Activated effector memory CD4-positive, alpha-beta T cell treated with Interleukin-2 at 50 U/mL for 16 hours (primary cell): ENCODE measurements at regions not wholly inside any gene's neighbourhood (a gene's known extent, or its start where the extent isn't known, plus 50 kb on each side); places are given as distances from the start of the nearest gene placed in this dataset.

Experiments
- DNase-seq: peaks from one replicate; pipeline ENCODE4 v3.0.0-alpha.2; 2020

GRCh38 chr3:68290333-68290732 is 635.9 kb upstream of the SUCLG2 start:
- no peak for DNase-seq

GRCh38 chr3:68288085-68288484 is 633.7 kb upstream of the SUCLG2 start:
- no peak for DNase-seq

- no peak for DNase-seq
These were observed 632.7 kb upstream of the SUCLG2 start for GRCh38 chr3:68287101-68287500.

- DNase-seq: no peak
These were observed 619.9 kb upstream of the SUCLG2 start for GRCh38 chr3:68274286-68274685.

- DNase-seq: no peak
These were observed 616.7 kb upstream of the SUCLG2 start for GRCh38 chr3:68271145-68271544.

GRCh38 chr3:68256635-68257223 is 602.3 kb upstream of the SUCLG2 start:
- DNase-seq: no peak

- DNase-seq: no peak
These were observed 594.9 kb upstream of the SUCLG2 start for GRCh38 chr3:68249265-68249664.

- no peak for DNase-seq
These were observed 588.2 kb upstream of the SUCLG2 start for GRCh38 chr3:68242606-68243005.

- DNase-seq: no peak
These were observed 585.1 kb upstream of the SUCLG2 start for GRCh38 chr3:68239542-68239941.

- DNase-seq: no peak
These were observed 579.8 kb upstream of the SUCLG2 start for GRCh38 chr3:68234076-68234780.

- DNase-seq: no peak
These were observed 574.4 kb upstream of the SUCLG2 start for GRCh38 chr3:68228856-68229255.

- DNase-seq: no peak
These were observed 566.4 kb upstream of the SUCLG2 start for GRCh38 chr3:68220832-68221231.

GRCh38 chr3:68211637-68212036 is 557.2 kb upstream of the SUCLG2 start:
- DNase-seq: no peak

- DNase-seq: no peak
These were observed 556.2 kb upstream of the SUCLG2 start for GRCh38 chr3:68210635-68211034.

- DNase-seq: no peak
These were observed 552.9 kb upstream of the SUCLG2 start for GRCh38 chr3:68207327-68207726.

GRCh38 chr3:68206524-68207117 is 552.2 kb upstream of the SUCLG2 start:
- DNase-seq: no peak

- DNase-seq: no peak
These were observed 532.3 kb upstream of the SUCLG2 start for GRCh38 chr3:68186733-68187132.

GRCh38 chr3:68176600-68176999 is 522.2 kb upstream of the SUCLG2 start:
- DNase-seq: no peak

GRCh38 chr3:68173012-68173634 is 518.7 kb upstream of the SUCLG2 start:
- no peak for DNase-seq

GRCh38 chr3:68172039-68172438 is 517.6 kb upstream of the SUCLG2 start:
- DNase-seq: no peak

- no peak for DNase-seq
These were observed 509.6 kb upstream of the SUCLG2 start for GRCh38 chr3:68163968-68164367.

GRCh38 chr3:68163062-68163461 is 508.6 kb upstream of the SUCLG2 start:
- no peak for DNase-seq

GRCh38 chr3:68162644-68163043 is 508.2 kb upstream of the SUCLG2 start:
- no peak for DNase-seq

- DNase-seq: no peak
These were observed 496.9 kb upstream of the SUCLG2 start for GRCh38 chr3:68151359-68151758.
